ENCODE measurements at regions not wholly inside any gene's neighbourhood (a gene's known extent, or its start where the extent isn't known, plus 50 kb on each side); places are given as distances from the start of the nearest gene placed in this dataset.
"Not testable (repeated sequence)": the region's sequence is repeated elsewhere in the genome, so short reads cannot be mapped to it uniquely, and the experiment has no call there.

DNA sequence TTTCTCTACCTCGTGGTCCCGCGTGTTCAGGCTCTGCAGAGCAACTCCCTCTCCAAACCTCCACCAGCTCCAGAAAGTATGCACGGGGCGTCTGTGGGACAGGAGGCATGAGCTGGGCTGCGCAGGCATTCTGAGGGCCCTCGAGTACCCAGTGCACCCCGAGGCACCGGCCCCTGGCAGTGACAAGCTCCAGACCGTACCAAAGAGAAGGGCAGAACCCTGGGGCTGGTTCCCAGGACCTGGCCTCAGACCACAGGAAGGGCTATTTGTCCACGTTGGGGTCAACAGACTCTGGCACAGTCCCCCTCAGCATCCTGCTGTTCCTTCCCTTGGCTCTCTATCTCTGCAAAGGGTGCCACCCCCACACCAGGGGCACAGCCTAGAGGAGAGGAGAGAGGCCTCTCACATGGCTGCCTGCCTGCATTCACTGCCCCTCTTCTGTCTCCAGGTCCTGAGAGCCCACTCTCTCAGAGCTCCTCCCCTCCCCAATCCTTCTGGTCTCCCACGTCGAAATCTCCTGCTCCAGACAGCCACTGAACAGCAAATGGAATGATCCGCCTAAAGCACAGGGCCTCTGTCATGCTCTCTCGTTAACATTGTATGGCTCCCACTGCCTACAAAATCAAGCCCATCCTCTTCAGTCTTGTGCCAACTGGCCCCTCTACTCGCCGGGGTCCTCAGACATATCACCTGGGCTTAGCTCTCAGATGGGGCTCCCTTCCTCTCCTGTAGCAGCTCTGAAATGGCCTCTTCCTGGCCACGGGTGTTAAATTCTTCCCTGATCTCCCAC is 96.3 kb downstream of the OAT start:
- no peaks in the 10 kb centered on the region for H3K9me3 Mint-ChIP-seq
- H3K36me3 Mint-ChIP-seq (ENCODE audit: insufficient read depth), result peaks cover 1% of the 10 kb centered on the region
- H3K27ac Mint-ChIP-seq (ENCODE audit: low read depth), result no peak overlapping the region

DNA sequence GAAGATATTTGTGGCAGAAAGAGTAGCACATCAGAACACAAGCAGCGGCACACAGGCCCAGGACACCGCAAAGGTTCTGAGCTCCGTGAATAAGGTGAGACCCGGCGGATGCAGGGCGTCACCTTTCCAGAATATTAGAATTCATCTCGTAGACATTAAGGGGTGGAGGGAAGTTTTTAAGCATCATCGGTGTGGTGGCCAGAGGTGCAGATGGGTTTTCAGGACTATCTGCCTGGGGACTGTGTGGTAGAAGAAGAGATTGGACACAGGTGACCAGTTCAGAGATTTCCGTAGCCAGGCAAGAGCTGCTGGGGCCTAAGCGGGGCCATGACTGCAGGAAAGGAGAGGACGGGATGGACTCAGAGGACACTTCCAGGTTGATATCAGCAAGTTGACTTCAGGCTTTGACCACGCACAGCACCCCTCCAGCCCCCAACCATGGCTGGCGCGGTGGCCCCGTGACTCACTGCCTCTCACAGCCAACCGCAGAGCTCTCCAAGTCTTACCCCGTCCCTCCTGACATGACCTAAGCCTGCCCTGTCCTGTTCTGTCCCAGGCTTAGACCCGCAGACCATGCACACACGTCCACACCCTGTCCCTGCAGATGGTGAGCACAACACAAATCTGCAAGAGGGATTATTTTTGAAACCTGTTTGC is 97.2 kb downstream of the OAT start:
- Mint-ChIP-seq H3K36me3 (ENCODE audit: insufficient read depth) (peaks cover 1% of the 10 kb centered on the region), H3K9me3 (no peaks in the 10 kb centered on the region), H3K27ac (ENCODE audit: low read depth) (no peak overlapping the region), H3K4me1 (no peaks in the 10 kb centered on the region), H3K4me3 (no peak overlapping the region), H3K27me3 (peaks cover 31% of the 10 kb centered on the region)
- ATAC-seq (replicated peaks; ENCODE audit: extremely low read depth, poor library complexity, severe bottlenecking) (no peak), DNase-seq (ENCODE audit: low spot score in 2 of 2) (no peak)

More for the DNA sequence above, 96.3 kb downstream of the OAT start:
- H3K27me3 Mint-ChIP-seq, result peaks cover 38% of the 10 kb centered on the region
- no peaks in the 10 kb centered on the region for H3K4me1 Mint-ChIP-seq
- no peak overlapping the region for H3K4me3 Mint-ChIP-seq
- ATAC-seq (replicated peaks; ENCODE audit: extremely low read depth, poor library complexity, severe bottlenecking), result no peak
- no peak for DNase-seq (ENCODE audit: low spot score in 2 of 2)

DNA sequence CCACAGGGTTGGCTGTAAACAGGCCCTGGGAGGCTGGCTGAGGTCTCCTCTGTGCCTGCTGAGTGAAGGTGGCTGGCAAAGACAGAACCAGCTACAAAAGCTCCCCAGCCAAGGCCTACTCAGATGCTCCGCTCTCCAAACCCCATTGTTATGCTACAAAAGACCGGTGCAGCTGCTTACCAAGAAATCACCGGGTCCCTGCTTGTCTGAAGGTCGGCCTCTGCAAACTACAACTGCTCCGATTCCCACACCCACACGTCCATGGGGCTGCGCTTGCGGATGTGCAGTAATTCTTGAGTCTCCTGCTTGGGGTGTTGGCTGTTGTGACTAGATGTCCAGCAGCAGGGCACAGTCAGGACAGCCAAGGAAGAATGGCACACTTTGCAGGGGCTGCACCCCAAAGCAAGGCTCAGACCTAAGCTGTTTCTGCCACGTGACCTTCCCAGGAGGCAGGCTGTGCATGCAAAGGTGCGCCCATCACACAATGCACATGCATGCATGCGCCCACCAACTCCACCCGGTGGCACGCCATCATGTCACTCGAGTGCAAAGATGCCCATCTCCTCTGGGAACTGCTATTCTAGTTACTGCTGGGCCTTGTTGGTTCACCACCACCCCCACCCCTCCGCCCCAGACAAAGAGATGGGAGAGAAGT is 97.8 kb downstream of the OAT start:
- H3K36me3 Mint-ChIP-seq (ENCODE audit: insufficient read depth), result peaks cover 1% of the 10 kb centered on the region
- peaks cover 33% of the 10 kb centered on the region for H3K27me3 Mint-ChIP-seq
- ATAC-seq (replicated peaks; ENCODE audit: extremely low read depth, poor library complexity, severe bottlenecking), result no peak
- no peaks in the 10 kb centered on the region for H3K4me1 Mint-ChIP-seq
- DNase-seq (ENCODE audit: low spot score in 2 of 2), result no peak
- H3K27ac Mint-ChIP-seq (ENCODE audit: low read depth), result no peak overlapping the region
- no peaks in the 10 kb centered on the region for H3K9me3 Mint-ChIP-seq
- H3K4me3 Mint-ChIP-seq, result no peak overlapping the region

GRCh38 chr10:124319926-124320391 is 98.8 kb downstream of the OAT start:
- Mint-ChIP-seq H3K4me3 (no peak overlapping the region), H3K9me3 (no peaks in the 10 kb centered on the region), H3K4me1 (no peaks in the 10 kb centered on the region), H3K27me3 (peaks cover 40% of the 10 kb centered on the region), H3K36me3 (ENCODE audit: insufficient read depth) (peaks cover 1% of the 10 kb centered on the region), H3K27ac (ENCODE audit: low read depth) (no peak overlapping the region)
- no peak for DNase-seq (ENCODE audit: low spot score in 2 of 2)
- ATAC-seq (replicated peaks; ENCODE audit: extremely low read depth, poor library complexity, severe bottlenecking), result no peak

DNA sequence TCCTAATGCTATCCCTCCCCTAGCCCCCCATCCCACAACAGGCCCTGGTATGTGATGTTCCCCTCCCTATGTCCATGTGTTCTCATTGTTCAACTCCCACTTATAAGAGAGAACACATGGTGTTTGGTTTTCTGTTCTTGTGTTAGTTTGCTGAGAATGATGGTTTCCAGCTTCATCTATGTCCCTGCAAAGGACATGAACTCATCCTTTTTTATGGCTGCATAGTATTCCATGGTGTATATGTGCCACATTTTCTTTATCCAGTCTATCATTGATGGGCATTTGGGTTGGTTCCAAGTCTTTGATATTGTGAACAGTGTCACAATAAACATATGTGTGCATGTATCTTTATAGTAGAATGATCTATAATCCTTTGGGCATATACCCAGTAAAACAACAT is 99.2 kb downstream of the OAT start:
- H3K4me3 Mint-ChIP-seq; H3K4me1 Mint-ChIP-seq; DNase-seq (ENCODE audit: low spot score in 2 of 2); H3K27ac Mint-ChIP-seq (ENCODE audit: low read depth); H3K36me3 Mint-ChIP-seq (ENCODE audit: insufficient read depth); ATAC-seq (replicated peaks; ENCODE audit: extremely low read depth, poor library complexity, severe bottlenecking); H3K9me3 Mint-ChIP-seq: not testable (repeated sequence)
- H3K27me3 Mint-ChIP-seq, result peaks cover 39% of the 10 kb centered on the region

- ATAC-seq (replicated peaks; ENCODE audit: extremely low read depth, poor library complexity, severe bottlenecking) (no peak), DNase-seq (ENCODE audit: low spot score in 2 of 2) (no peak)
- Mint-ChIP-seq H3K9me3 (no peaks in the 10 kb centered on the region), H3K4me1 (no peaks in the 10 kb centered on the region), H3K36me3 (ENCODE audit: insufficient read depth) (peaks cover 1% of the 10 kb centered on the region), H3K4me3 (no peak overlapping the region), H3K27ac (ENCODE audit: low read depth) (no peak overlapping the region), H3K27me3 (peaks cover 32% of the 10 kb centered on the region)
Measured at GRCh38 chr10:124318811-124319210, 99.9 kb downstream of the OAT start.

DNA sequence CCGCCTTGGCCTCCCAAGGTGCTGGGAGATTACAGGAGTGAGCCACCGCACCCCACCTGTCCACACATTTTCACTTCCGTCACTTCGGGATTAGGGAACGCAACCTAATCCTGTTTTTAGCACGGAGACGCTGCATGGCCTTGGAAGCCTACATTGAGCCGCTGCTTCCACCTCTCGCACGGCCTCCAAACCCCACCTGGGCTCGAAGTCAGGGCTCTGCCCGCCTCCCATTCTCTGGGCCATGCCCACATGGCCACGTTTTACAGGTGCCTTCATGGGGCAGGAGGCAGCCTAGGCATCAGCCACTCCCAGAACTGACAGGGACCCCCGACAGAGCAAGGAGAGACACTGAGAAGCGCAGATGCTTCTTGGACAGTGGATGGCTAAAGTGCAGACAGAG is 100.6 kb downstream of the OAT start:
- Mint-ChIP-seq H3K27me3 (peaks cover 25% of the 10 kb centered on the region), H3K4me3 (no peak overlapping the region), H3K9me3 (no peaks in the 10 kb centered on the region), H3K36me3 (ENCODE audit: insufficient read depth) (peaks cover 1% of the 10 kb centered on the region), H3K27ac (ENCODE audit: low read depth) (no peak overlapping the region), H3K4me1 (no peaks in the 10 kb centered on the region)
- ATAC-seq (replicated peaks; ENCODE audit: extremely low read depth, poor library complexity, severe bottlenecking) (no peak), DNase-seq (ENCODE audit: low spot score in 2 of 2) (no peak)

- H3K27me3 Mint-ChIP-seq, result peaks cover 14% of the 10 kb centered on the region
- no peaks in the 10 kb centered on the region for H3K9me3 Mint-ChIP-seq
- H3K36me3 Mint-ChIP-seq (ENCODE audit: insufficient read depth), result peaks cover 1% of the 10 kb centered on the region
- H3K4me3 Mint-ChIP-seq, result no peak overlapping the region
- H3K4me1 Mint-ChIP-seq, result no peaks in the 10 kb centered on the region
- DNase-seq (ENCODE audit: low spot score in 2 of 2) (no peak), ATAC-seq (replicated peaks; ENCODE audit: extremely low read depth, poor library complexity, severe bottlenecking) (no peak)
- H3K27ac Mint-ChIP-seq (ENCODE audit: low read depth), result no peak overlapping the region
Measured at GRCh38 chr10:124316326-124316725, 102.4 kb downstream of the OAT start.

DNA sequence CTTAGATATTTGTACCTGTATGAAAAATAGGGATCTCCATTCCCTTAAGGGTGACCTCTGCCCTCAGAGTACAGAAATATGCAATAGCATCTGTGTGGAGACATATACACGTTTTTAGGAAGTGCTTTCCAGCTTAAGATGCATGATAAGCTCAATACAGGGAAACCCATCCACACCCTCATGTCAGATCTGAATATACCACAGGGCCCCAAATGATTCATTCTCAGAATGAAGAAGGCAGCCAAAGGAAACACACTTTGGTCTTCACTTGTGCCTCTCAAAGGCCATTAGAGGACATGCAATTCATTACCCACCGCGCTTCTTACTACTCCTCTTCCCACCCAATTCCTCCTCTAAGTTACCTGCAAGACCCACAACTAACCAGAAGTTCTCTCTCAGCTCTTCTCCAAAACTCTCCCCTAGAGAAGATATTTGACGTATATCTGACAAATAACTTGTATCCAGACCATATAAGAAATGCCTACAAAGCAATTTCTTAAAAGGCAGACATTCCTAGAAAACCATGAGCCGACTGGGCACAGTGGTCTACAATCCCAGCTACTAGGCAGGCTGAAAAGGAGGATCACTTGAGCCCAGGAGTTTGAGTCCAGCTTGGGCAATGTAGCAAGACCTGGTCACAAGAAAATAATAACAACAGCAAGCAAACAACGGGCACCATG is 103.0 kb downstream of the OAT start:
- H3K27ac Mint-ChIP-seq (ENCODE audit: low read depth), result no peak overlapping the region
- H3K4me3 Mint-ChIP-seq, result no peak overlapping the region
- H3K9me3 Mint-ChIP-seq, result no peaks in the 10 kb centered on the region
- no peaks in the 10 kb centered on the region for H3K4me1 Mint-ChIP-seq
- H3K27me3 Mint-ChIP-seq, result peaks cover 14% of the 10 kb centered on the region
- peaks cover 1% of the 10 kb centered on the region for H3K36me3 Mint-ChIP-seq (ENCODE audit: insufficient read depth)
- no peak for DNase-seq (ENCODE audit: low spot score in 2 of 2)
- no peak for ATAC-seq (replicated peaks; ENCODE audit: extremely low read depth, poor library complexity, severe bottlenecking)

DNA sequence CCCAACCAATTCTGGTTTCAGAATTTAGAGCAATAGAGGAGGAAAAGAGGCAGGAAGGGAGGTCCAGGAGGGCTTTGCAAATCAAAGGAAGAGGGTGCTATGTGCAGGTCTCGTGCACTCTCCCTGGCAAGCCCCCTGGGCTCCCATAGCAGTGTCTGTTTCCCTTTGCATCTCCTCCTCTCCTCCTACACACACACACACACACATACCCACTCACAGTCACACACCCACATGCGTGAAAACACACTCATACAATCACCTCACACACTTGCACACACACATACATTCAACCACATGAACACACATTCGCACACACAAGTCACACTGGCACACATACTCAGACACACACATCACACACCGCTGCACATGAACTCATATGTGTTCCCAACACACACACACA is 105.3 kb downstream of the OAT start:
- H3K4me3 Mint-ChIP-seq, result no peak overlapping the region
- H3K9me3 Mint-ChIP-seq, result no peaks in the 10 kb centered on the region
- H3K27ac Mint-ChIP-seq (ENCODE audit: low read depth), result no peak overlapping the region
- DNase-seq (ENCODE audit: low spot score in 2 of 2) (no peak), ATAC-seq (replicated peaks; ENCODE audit: extremely low read depth, poor library complexity, severe bottlenecking) (no peak)
- peaks cover 1% of the 10 kb centered on the region for H3K36me3 Mint-ChIP-seq (ENCODE audit: insufficient read depth)
- H3K4me1 Mint-ChIP-seq, result no peaks in the 10 kb centered on the region
- peaks cover 14% of the 10 kb centered on the region for H3K27me3 Mint-ChIP-seq

DNA sequence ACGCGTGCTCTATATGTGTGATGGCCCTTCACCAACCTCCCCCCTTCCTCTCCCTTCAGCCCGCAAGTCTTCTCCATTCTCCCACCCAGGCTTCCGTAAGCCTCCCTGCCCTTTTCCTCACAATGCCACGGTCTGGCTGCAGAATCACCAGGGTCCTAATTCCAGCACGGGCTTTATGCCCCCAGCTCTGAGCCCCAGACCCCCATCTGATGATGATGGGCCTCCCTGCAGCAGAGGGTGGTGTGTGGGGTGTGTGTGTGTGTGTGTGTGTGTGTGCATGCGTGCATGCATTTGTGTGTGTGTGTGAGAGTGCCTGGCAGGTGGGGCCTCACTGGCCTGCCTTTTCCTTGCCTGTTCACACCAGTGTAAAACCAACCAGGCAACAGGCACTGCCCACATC is 109.9 kb downstream of the OAT start:
- Mint-ChIP-seq H3K4me1 (no peaks in the 10 kb centered on the region), H3K27me3 (no peaks in the 10 kb centered on the region), H3K9me3 (no peaks in the 10 kb centered on the region), H3K4me3 (no peak overlapping the region), H3K27ac (ENCODE audit: low read depth) (no peak overlapping the region), H3K36me3 (ENCODE audit: insufficient read depth) (no peaks in the 10 kb centered on the region)
- ATAC-seq (replicated peaks; ENCODE audit: extremely low read depth, poor library complexity, severe bottlenecking), result no peak
- no peak for DNase-seq (ENCODE audit: low spot score in 2 of 2)

- ATAC-seq (replicated peaks; ENCODE audit: extremely low read depth, poor library complexity, severe bottlenecking) (no peak), DNase-seq (ENCODE audit: low spot score in 2 of 2) (no peak)
- Mint-ChIP-seq H3K27me3 (no peaks in the 10 kb centered on the region), H3K4me3 (no peak overlapping the region), H3K4me1 (no peaks in the 10 kb centered on the region), H3K9me3 (no peaks in the 10 kb centered on the region), H3K36me3 (ENCODE audit: insufficient read depth) (no peaks in the 10 kb centered on the region), H3K27ac (ENCODE audit: low read depth) (no peak overlapping the region)
Measured at GRCh38 chr10:124308056-124308645, 110.6 kb downstream of the OAT start.
